ENCODE measurements at regions not wholly inside any gene's neighbourhood (a gene's known extent, or its start where the extent isn't known, plus 50 kb on each side); places are given as distances from the start of the nearest gene placed in this dataset.

DNA sequence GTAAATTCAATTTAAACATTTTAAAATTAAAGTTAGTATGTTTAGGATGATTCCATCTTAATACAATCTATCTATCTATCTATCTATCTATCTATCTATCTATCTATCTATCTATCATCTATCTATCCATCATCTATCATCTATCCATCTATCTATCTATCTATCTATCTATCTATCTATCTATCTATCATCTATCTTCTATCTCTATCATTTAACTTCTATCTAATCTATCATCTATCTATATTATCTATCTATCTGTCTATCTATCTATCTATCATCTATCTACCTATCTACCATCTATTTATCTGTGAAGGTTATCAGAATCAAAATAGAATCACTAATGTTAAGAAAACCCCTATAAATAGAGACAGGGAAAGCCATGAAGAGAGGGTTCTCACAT, 78.3 kb downstream of the RAMP3 start:
- no peak overlapping the region for H3K4me3 Mint-ChIP-seq
- H3K9me3 Mint-ChIP-seq = no peaks in the 10 kb centered on the region
- ATAC-seq (no peak), DNase-seq (no peak)
- POLR2A ChIA-PET = no interaction called here
- H3K27ac Mint-ChIP-seq = no peak overlapping the region
- no peaks in the 10 kb centered on the region for H3K36me3 Mint-ChIP-seq
- H3K4me1 Mint-ChIP-seq = no peaks in the 10 kb centered on the region
- H3K27me3 Mint-ChIP-seq = peaks cover 12 to 50% (median 23%) of the 10 kb centered on the region in 5 donors

- H3K4me1 Mint-ChIP-seq = no peaks in the 10 kb centered on the region
- ATAC-seq (no peak), DNase-seq (no peak)
- H3K27ac Mint-ChIP-seq = no peak overlapping the region
- peaks cover 15 to 56% (median 27%) of the 10 kb centered on the region in 5 donors for H3K27me3 Mint-ChIP-seq
- POLR2A ChIA-PET = no interaction called here
- H3K36me3 Mint-ChIP-seq = no peaks in the 10 kb centered on the region
- no peak overlapping the region for H3K4me3 Mint-ChIP-seq
- no peaks in the 10 kb centered on the region for H3K9me3 Mint-ChIP-seq
Observed at GRCh38 chr7:45236666-45237065, 79.1 kb downstream of the RAMP3 start.

- no peaks in the 10 kb centered on the region for H3K9me3 Mint-ChIP-seq
- H3K4me3 Mint-ChIP-seq = no peak overlapping the region
- H3K4me1 Mint-ChIP-seq = no peaks in the 10 kb centered on the region
- POLR2A ChIA-PET = no interaction called here
- ATAC-seq (no peak), DNase-seq (no peak)
- no peaks in the 10 kb centered on the region for H3K36me3 Mint-ChIP-seq
- no peak overlapping the region for H3K27ac Mint-ChIP-seq
- peaks cover 16 to 51% (median 23%) of the 10 kb centered on the region in 5 donors for H3K27me3 Mint-ChIP-seq
Observed at GRCh38 chr7:45237788-45238461, 80.3 kb downstream of the RAMP3 start.

GRCh38 chr7:45238806-45239205, 81.2 kb downstream of the RAMP3 start:
- H3K27me3 Mint-ChIP-seq = peaks cover 19 to 51% (median 31%) of the 10 kb centered on the region in 5 donors
- ATAC-seq (no peak), DNase-seq (no peak)
- H3K9me3 Mint-ChIP-seq = no peaks in the 10 kb centered on the region
- no peaks in the 10 kb centered on the region for H3K36me3 Mint-ChIP-seq
- POLR2A ChIA-PET = no interaction called here
- H3K4me3 Mint-ChIP-seq = no peak overlapping the region
- no peaks in the 10 kb centered on the region for H3K4me1 Mint-ChIP-seq
- H3K27ac Mint-ChIP-seq = no peak overlapping the region

DNA sequence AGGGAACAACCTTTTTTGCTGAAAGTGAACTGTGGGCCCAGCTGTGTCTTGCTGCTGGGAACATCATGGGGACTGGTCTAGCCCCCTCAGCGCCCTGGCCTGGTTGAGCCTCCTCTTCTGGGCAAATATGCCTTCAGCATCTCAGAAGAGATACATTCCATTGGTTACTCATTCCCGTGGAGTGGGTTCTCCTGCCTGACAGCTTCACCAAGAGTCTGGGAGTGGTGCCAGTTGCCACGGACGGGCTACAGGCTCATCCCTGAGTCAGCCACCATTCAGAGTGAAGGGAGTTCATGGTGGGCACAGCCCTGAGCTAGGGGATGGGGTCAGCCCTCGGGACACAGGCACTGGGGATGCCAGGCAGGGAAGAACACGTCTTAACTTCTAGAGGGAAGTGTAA, 81.9 kb downstream of the RAMP3 start:
- Mint-ChIP-seq H3K27ac (no peak overlapping the region), H3K4me1 (no peaks in the 10 kb centered on the region), H3K9me3 (no peaks in the 10 kb centered on the region), H3K4me3 (no peak overlapping the region), H3K36me3 (no peaks in the 10 kb centered on the region), H3K27me3 (peaks cover 18 to 51% (median 30%) of the 10 kb centered on the region in 5 donors)
- ATAC-seq (no peak), DNase-seq (no peak)
- POLR2A ChIA-PET = no interaction called here

DNA sequence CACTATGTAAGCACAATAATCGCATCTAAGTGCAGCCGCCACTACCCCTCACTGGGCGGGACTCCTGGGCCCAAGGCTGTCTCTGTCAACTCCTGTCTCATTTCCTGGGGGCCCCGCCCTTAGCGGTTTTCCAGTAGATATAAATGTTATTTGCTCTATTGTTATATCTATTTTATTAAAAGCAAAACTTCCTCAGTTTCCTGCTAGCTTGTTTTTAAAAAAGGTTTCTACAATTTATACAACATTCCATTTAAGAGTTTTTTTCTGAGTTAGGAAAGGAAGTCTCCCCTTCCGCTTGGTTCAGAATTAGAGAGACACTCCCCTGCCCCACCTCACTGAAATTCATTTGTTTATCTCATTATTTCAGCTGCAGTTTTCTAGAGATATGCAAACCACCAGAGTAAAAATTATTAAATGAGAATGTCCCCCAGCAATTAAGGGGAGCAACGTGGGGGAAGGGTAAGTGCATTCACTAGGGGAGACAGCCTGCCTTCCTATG, 82.7 kb downstream of the RAMP3 start:
- Mint-ChIP-seq H3K4me1 (no peaks in the 10 kb centered on the region), H3K36me3 (no peaks in the 10 kb centered on the region), H3K27me3 (peaks cover 19 to 55% (median 33%) of the 10 kb centered on the region in 5 donors), H3K4me3 (no peak overlapping the region), H3K9me3 (no peaks in the 10 kb centered on the region), H3K27ac (no peak overlapping the region)
- DNase-seq (no peak), ATAC-seq (no peak)
- POLR2A ChIA-PET = interaction anchor here (0.6 kb wide), 1 partner anchor 73 kb away, joined by 4 read pairs; no protein-coding TSS in a partner anchor

DNA sequence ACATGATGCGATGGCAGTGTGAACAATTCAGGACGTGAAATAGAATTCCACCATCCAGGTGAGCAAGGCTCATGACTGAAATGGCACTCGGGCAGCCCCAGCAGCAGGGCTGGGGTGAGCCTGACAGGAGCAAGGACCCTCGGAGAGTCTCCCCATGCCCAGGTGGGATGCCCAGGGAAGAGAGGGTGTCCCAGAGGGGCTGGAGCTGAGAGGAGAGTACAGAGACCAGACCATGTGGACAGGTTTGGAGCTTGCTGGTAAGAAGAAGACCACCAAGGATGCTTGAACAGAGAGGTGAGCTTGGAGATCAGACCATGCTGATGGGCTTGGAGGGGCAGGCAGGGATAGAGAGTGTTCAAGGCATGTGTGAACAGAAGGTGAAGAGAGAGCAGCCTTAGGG, 83.3 kb downstream of the RAMP3 start:
- Mint-ChIP-seq H3K9me3 (peaks cover 0 to 2% (median 0%) of the 10 kb centered on the region in 9 donors), H3K4me3 (no peak overlapping the region), H3K4me1 (no peaks in the 10 kb centered on the region), H3K36me3 (no peaks in the 10 kb centered on the region), H3K27ac (no peak overlapping the region), H3K27me3 (peaks cover 23 to 61% (median 37%) of the 10 kb centered on the region in 5 donors)
- POLR2A ChIA-PET = no interaction called here
- no peak for DNase-seq
- no peak for ATAC-seq

DNA sequence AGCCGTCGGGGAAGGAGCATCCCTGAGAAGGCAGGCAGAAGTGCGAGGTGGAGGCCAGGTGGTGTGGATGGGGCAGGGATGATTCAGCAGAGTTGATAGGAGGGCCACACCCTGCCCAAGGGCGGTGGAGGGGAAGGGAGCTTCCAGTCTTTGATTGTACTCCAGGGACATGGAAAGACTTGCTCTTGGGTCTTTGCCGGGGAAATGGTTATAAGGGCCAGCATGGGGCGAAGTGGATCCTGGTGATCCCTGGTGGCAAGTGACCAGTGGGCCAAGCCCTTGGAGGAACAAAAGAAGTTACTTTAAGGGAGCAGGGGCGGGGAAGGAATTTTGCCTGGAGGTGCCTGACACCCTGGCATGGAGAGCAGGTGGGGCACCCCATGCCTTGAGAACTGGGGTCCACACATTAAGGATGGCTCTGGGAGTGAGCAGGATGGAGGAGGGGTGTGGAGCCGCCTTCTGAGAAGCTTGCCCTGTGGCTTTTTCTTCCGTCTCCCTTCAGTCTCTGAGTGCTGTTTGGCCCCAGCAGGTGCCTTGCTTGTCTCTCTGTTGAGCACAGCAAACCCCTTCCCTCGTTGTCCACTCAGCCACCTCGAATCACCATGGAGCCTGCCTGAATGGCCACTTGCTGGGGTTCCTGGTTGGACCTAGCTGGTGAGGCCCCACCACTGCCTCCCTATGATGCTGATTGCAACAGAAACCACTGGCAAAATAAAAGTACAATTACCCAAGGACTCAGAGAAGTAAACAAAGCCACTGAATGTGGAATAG, 83.9 kb downstream of the RAMP3 start:
- Mint-ChIP-seq H3K4me3 (no peak overlapping the region), H3K9me3 (peaks cover 0 to 2% (median 0%) of the 10 kb centered on the region in 9 donors), H3K4me1 (no peaks in the 10 kb centered on the region), H3K27me3 (peaks cover 28 to 67% (median 41%) of the 10 kb centered on the region in 5 donors), H3K36me3 (peaks cover 0 to under 1% (median 0%) of the 10 kb centered on the region in 3 donors), H3K27ac (no peak overlapping the region)
- POLR2A ChIA-PET = no interaction called here
- no peak for DNase-seq
- no peak for ATAC-seq

- peaks cover under 1 to 9% (median 6%) of the 10 kb centered on the region in 9 donors for H3K9me3 Mint-ChIP-seq
- peaks cover under 1 to 8% (median 3%) of the 10 kb centered on the region in 3 donors for H3K36me3 Mint-ChIP-seq
- H3K4me1 Mint-ChIP-seq = no peaks in the 10 kb centered on the region
- H3K27me3 Mint-ChIP-seq = peaks cover 29 to 74% (median 47%) of the 10 kb centered on the region in 5 donors
- H3K4me3 Mint-ChIP-seq = no peak overlapping the region
- POLR2A ChIA-PET = no interaction called here
- H3K27ac Mint-ChIP-seq = no peak overlapping the region
- no peak for DNase-seq
- no peak for ATAC-seq
Observed at GRCh38 chr7:45242261-45242660, 84.7 kb downstream of the RAMP3 start.

- Mint-ChIP-seq H3K9me3 (peaks cover 3 to 13% (median 10%) of the 10 kb centered on the region in 9 donors), H3K4me1 (no peaks in the 10 kb centered on the region), H3K27ac (peak overlapping the region in 1 of 10 donors; percentile 15), H3K27me3 (peaks cover 31 to 79% (median 50%) of the 10 kb centered on the region in 5 donors), H3K36me3 (peaks cover 3 to 12% (median 4%) of the 10 kb centered on the region in 3 donors), H3K4me3 (no peak overlapping the region)
- no peak for DNase-seq
- no peak for ATAC-seq
- POLR2A ChIA-PET = no interaction called here
Observed at GRCh38 chr7:45242698-45243097, 85.1 kb downstream of the RAMP3 start.

DNA sequence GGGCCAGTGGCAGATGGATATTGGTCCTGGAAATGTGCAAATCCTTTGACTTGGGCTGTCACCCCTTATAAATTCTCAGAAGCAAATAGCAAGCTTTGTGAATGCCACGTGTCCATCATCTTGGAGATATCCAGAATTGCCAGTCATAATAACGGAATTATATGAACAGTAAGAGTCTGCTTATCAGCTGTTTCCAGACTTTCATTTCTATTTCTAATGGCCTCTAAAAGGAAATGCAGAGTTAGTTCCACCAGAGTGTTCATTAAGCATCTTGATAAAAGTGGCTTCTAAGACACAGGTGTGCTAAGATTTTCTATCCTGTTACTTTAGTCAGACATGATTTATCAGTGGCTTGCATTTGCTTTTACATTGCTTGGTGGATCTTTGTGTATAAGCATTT, 87.4 kb downstream of the RAMP3 start:
- peaks cover 32 to 76% (median 47%) of the 10 kb centered on the region in 5 donors for H3K27me3 Mint-ChIP-seq
- no peak for DNase-seq
- H3K27ac Mint-ChIP-seq = no peak overlapping the region
- no peak for ATAC-seq
- peaks cover 3 to 13% (median 4%) of the 10 kb centered on the region in 3 donors for H3K36me3 Mint-ChIP-seq
- H3K9me3 Mint-ChIP-seq = peaks cover 3 to 22% (median 12%) of the 10 kb centered on the region in 9 donors
- no peaks in the 10 kb centered on the region for H3K4me1 Mint-ChIP-seq
- POLR2A ChIA-PET = no interaction called here
- H3K4me3 Mint-ChIP-seq = no peak overlapping the region

GRCh38 chr7:45246339-45246738, 88.7 kb downstream of the RAMP3 start:
- no peak overlapping the region for H3K4me3 Mint-ChIP-seq
- peak overlapping the region in 1 of 10 donors; percentile 60 for H3K27ac Mint-ChIP-seq
- H3K36me3 Mint-ChIP-seq = peaks cover 3 to 13% (median 4%) of the 10 kb centered on the region in 3 donors
- H3K9me3 Mint-ChIP-seq = peaks cover 3 to 22% (median 12%) of the 10 kb centered on the region in 9 donors
- POLR2A ChIA-PET = no interaction called here
- no peaks in the 10 kb centered on the region for H3K4me1 Mint-ChIP-seq
- ATAC-seq (no peak), DNase-seq (no peak)
- H3K27me3 Mint-ChIP-seq = peaks cover 27 to 68% (median 41%) of the 10 kb centered on the region in 5 donors

DNA sequence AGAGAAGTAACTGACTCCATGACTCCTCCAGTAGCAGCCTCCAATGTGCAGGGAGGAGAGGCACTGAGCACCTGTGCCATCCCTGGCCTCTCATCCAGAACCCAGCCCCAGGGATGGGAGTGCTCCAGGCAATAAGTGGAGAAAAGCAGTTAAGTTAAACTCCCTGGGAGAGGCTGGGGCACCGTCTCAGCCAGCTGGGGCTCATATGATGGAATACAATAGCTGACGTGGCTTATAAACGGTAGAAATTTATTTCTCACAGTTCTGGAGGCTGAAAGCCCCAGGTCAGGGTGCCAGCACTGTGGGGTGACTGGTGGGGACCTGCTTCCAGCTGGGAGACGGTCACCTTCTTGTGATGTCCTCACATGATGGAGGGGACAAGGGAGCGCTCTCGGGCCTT, 94.7 kb downstream of the RAMP3 start:
- no peaks in the 10 kb centered on the region for H3K4me1 Mint-ChIP-seq
- peaks cover 1 to 5% (median 2%) of the 10 kb centered on the region in 3 donors for H3K36me3 Mint-ChIP-seq
- no peak overlapping the region for H3K27ac Mint-ChIP-seq
- H3K9me3 Mint-ChIP-seq = peaks cover 2 to 15% (median 6%) of the 10 kb centered on the region in 9 donors
- DNase-seq = no peak
- no peak for ATAC-seq
- no peak overlapping the region for H3K4me3 Mint-ChIP-seq
- H3K27me3 Mint-ChIP-seq = peaks cover 15 to 57% (median 30%) of the 10 kb centered on the region in 5 donors
- POLR2A ChIA-PET = no interaction called here
